H7 (cell line): ENCODE measurements at regions not wholly inside any gene's neighbourhood (a gene's known extent, or its start where the extent isn't known, plus 50 kb on each side); places are given as distances from the start of the nearest gene placed in this dataset.

Experiments used
- DNase-seq: peaks from one replicate; pipeline ENCODE4 v3.0.0; 2012
- H3K27me3 ChIP-seq: 2 replicates; pipeline ENCODE4 v1.6.0; 2011; ENCODE audit warnings: mild to moderate bottlenecking, low read length; ENCODE audit not compliant: control insufficient read depth, insufficient read depth
- H3K36me3 ChIP-seq: replicated peaks from 2 replicates; pipeline ENCODE4 v1.5.1; 2011; ENCODE audit warnings: low read length; ENCODE audit not compliant: control insufficient read depth, insufficient read depth
- H3K4me3 ChIP-seq: 2 replicates; pipeline ENCODE4 v1.5.1; 2011; ENCODE audit warnings: low read depth, mild to moderate bottlenecking, control low read depth, low read length, moderate library complexity; ENCODE audit not compliant: insufficient read depth

DNA sequence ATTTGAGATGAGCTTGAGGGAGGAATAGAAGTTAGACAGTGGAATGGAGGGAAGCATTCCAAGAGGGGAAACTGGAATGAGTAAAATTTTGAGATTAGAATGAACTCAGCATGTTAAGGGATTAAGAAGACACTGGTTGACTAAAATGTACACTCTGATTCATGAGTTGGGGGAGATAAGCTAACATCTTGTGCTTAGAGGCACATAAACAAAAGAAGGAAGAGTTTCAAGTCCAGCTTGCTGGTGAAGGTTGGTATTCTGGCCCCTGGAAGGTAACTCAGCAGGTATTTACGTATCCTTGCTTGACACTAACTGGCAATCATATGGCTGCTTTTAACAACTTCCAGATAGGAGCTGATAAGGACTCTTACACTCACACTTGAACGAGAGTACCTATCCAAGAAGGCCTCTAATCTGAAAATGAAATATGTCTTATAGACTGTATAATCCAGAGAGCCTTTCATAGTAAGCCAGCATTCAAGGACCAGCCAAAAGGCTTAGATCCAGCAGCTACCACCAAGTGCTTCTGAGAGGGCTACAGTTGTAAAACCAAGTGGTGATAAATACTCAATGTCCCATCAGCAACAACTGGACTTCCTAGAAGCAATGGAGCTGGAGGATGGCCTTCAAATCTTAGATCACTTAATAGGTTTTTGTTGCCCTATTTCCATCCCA is 149.7 kb upstream of the SERP2 start:
- H3K4me3 ChIP-seq, result no peak overlapping the region
- no peaks in the 10 kb centered on the region for H3K36me3 ChIP-seq
- no peak for DNase-seq
- H3K27me3 ChIP-seq, result no peaks in the 10 kb centered on the region

GRCh38 chr13:44224450-44225149 is 149.0 kb upstream of the SERP2 start:
- Histone ChIP-seq H3K36me3 (no peaks in the 10 kb centered on the region), H3K4me3 (no peak overlapping the region), H3K27me3 (no peaks in the 10 kb centered on the region)
- DNase-seq, result no peak

- H3K4me3 ChIP-seq, result no peak overlapping the region
- no peak for DNase-seq
- H3K27me3 ChIP-seq, result no peaks in the 10 kb centered on the region
- no peaks in the 10 kb centered on the region for H3K36me3 ChIP-seq
Measured at GRCh38 chr13:44229371-44230030, 144.1 kb upstream of the SERP2 start.

DNA sequence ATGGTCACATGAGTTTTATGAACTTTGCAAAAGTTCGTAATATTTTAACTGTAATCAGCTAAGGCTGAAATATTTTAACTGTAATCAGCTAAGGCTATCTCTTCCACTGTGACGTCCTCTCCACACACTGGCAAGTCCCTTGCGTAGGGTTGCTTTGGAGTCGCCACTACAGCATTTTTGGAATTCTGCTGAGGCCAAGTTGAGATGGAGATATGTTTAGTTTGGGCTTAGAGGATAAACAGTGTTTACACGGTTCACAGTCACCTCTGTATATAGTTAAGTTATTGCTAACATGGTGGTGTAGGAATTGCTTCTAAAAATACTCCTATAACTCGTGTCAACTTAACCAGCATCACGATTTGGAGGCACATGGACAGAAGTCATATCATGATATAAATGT is 143.6 kb upstream of the SERP2 start:
- H3K36me3 ChIP-seq, result no peaks in the 10 kb centered on the region
- no peak overlapping the region for H3K4me3 ChIP-seq
- no peak for DNase-seq
- H3K27me3 ChIP-seq, result no peaks in the 10 kb centered on the region

DNA sequence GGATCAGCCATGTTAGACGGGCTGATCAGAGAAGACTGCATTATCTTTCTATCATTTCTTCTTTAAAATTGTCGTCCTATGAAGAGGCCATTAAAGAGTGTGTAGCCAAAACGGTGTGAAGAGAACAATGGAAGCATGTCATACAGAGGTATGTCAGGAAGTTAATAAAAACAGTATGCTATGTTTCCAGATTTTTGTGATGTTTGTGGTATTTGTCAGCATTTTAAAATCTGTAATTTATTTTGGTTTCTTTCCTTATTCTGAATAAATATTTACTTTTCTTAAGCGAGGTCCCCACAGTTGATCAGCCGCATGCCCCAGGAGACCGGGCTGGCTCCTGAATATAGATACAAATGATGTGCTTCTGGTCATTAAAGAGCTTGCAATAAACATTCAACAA is 142.9 kb upstream of the SERP2 start:
- DNase-seq, result no peak
- H3K36me3 ChIP-seq, result no peaks in the 10 kb centered on the region
- H3K27me3 ChIP-seq, result no peaks in the 10 kb centered on the region
- no peak overlapping the region for H3K4me3 ChIP-seq

DNA sequence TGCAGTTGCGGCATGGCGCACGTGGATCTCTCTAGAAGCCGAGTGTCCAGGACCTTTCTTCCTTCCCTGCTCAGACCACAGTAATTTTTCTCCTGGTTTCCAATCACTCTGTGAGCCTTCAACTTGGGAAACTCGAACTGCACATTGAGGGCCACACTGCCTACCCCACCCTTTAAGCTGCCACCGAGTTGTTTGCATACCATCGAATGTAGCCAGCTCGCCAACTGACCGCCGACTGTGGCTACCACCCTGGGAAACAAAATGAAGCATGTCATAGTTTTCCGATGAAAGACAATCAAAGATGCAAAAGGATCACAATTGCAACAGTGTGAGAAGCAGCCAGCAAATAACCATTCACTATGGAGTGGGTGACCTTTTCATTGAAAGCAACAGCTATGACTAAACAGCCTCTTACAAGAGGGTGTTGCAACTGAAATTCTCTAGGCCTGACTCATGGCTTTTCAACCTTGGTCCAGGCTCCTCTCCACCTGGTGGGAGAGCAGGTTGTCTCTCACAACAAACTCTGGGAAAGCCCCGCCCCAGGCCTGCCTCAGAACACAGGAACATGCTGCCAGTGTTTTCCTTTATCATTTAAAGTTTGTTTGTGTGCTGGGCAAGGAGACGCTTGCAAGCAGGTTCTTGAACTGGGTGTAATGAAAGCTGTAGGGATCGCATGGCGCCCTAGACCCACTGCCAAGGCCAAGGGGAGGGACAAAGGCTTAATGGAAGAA is 141.7 kb upstream of the SERP2 start:
- Histone ChIP-seq H3K4me3 (no peak overlapping the region), H3K36me3 (no peaks in the 10 kb centered on the region), H3K27me3 (no peaks in the 10 kb centered on the region)
- DNase-seq, result peak; percentile 76

DNA sequence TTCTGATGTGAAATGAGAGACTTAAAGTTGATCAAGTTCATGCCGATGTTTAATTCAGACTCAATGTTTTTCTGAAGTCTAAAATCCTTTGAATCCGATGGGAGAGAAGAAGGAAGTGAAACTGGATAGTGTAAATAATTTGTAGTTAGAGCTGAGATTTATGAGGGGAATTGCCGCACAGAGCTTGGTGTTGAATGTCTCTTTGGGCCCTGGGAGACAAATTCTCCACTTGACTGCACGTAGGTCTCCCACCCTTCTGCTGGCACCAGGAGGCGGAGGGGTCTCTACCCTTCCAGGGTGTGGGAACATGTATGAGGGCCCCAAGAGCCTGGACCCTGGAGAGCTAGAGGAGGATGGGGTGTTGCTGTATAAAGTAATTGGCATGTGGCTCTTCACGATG is 140.8 kb upstream of the SERP2 start:
- H3K27me3 ChIP-seq, result no peaks in the 10 kb centered on the region
- H3K4me3 ChIP-seq, result no peak overlapping the region
- H3K36me3 ChIP-seq, result no peaks in the 10 kb centered on the region
- no peak for DNase-seq

GRCh38 chr13:44234566-44234965 is 139.1 kb upstream of the SERP2 start:
- H3K27me3 ChIP-seq, result no peaks in the 10 kb centered on the region
- H3K4me3 ChIP-seq, result no peak overlapping the region
- no peaks in the 10 kb centered on the region for H3K36me3 ChIP-seq
- DNase-seq, result no peak

- no peak for DNase-seq
- no peak overlapping the region for H3K4me3 ChIP-seq
- no peaks in the 10 kb centered on the region for H3K36me3 ChIP-seq
- H3K27me3 ChIP-seq, result no peaks in the 10 kb centered on the region
Measured at GRCh38 chr13:44236370-44236769, 137.3 kb upstream of the SERP2 start.

GRCh38 chr13:44236801-44237207 is 136.8 kb upstream of the SERP2 start:
- Histone ChIP-seq H3K27me3 (no peaks in the 10 kb centered on the region), H3K4me3 (no peak overlapping the region), H3K36me3 (no peaks in the 10 kb centered on the region)
- no peak for DNase-seq

DNA sequence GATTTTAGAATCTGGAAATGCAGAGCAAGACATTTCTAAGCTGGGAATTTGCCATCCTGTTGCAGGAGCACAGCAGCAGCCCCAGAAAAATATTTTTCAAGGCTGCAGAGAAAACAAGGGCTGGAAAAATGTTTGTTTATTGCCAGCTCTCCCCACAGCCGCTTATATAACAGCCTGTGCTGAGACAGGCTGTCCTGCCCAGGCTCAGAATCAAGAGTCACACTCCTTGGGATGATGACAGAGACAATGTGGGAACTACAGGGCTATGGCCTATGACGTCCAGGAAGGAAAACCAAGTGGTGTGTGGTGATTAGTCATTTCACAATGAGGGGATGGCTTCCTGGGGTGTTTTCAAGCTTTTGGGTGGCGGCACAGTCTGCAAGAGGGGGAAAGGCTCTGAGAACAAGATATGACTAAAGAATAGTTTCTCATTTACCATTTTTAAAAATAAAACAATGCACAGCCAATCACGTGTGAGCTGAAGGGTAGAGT is 136.3 kb upstream of the SERP2 start:
- no peaks in the 10 kb centered on the region for H3K36me3 ChIP-seq
- DNase-seq, result no peak
- H3K27me3 ChIP-seq, result no peaks in the 10 kb centered on the region
- H3K4me3 ChIP-seq, result no peak overlapping the region

DNA sequence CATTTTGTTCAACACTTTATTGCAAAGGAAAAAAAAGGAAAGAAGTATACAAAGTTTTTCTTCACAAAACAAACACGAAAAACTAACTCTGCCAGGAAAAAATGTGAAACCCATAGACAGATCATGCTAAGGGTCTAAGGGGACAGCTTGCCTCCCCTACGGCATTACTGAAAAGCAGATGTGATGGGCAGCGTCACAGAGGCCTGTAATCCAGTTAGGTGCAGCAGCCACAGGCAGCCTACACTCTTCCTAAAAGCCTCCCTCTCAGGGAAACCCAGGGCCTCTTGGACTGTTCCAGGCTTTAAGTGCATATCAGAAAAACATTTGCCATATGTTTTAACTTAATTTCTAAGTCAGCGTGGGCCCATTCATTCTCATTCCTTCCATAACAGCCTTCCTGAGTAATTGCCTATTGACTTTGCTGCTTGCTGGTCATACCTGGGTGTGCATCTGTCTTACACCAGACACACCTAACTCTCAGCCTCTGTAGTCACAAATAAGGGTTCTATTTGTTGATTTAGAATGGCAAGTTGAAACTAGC is 135.7 kb upstream of the SERP2 start:
- DNase-seq, result no peak
- H3K36me3 ChIP-seq, result no peaks in the 10 kb centered on the region
- H3K27me3 ChIP-seq, result no peaks in the 10 kb centered on the region
- H3K4me3 ChIP-seq, result no peak overlapping the region

GRCh38 chr13:44240611-44241145 is 132.9 kb upstream of the SERP2 start:
- Histone ChIP-seq H3K36me3 (no peaks in the 10 kb centered on the region), H3K4me3 (no peak overlapping the region), H3K27me3 (no peaks in the 10 kb centered on the region)
- no peak for DNase-seq

DNA sequence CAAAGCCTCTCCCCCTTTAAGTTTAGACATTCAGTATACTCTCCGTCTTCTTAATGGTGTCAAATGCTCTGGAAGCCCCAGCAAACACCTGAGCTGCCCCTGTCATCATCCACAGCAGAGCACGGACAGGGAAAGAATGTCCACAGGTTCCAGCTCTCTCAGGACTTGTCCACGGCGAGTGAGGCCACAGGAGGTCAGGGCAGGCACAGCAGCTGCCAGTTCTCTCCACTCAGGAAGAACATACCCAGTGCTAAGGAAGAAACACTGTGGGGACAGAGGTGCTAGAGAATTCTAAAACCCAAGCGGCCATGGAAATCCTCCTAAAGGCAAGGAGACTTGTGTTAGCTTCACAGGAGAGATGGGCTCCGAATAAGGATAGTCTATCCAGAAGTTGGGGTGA is 132.0 kb upstream of the SERP2 start:
- Histone ChIP-seq H3K4me3 (no peak overlapping the region), H3K36me3 (no peaks in the 10 kb centered on the region), H3K27me3 (no peaks in the 10 kb centered on the region)
- DNase-seq, result no peak
